ENCODE measurements at regions not wholly inside any gene's neighbourhood (a gene's known extent, or its start where the extent isn't known, plus 50 kb on each side); places are given as distances from the start of the nearest gene placed in this dataset.

DNA sequence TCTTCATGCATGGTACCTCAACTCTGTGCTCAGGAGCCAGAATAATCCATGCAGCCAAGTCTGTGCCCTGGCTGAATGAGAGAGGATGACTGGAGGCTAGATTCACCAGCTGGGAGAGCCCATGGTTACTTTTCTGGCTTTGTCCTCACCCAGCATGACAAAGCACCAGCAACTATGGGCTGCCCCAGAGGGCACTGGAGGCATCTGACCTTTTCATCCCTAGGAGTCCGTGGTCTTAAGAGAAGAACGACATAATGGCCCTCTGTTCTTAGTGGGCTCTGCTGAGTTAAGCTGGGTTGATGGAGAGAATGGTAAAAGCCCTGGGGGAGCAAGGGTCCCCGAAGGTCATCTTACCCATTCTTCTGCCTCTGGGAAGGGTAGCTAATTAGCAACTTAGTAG, 54.6 kb upstream of the TNP1 start:
- DNase-seq (ENCODE audit: low read depth), result no peak

DNA sequence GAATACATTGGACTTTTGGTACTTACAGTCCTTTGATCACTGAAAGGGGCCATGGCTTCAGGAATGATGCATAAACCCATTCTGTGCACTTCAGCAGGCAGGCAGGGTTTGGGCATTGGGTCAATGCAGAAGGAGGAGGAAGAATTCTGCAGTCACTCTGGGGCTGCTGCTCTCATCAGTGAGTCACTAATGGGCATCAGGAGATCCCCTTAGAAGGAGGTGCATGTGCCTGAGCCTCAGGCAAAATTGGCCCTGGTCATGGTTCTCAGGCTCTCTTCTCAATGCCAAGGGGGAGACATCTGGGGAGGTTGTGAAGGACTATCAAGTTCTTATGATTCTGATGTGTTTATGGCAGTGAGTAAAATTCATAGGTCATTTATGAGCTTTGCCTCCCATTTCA, 52.0 kb upstream of the TNP1 start:
- no peak for DNase-seq (ENCODE audit: low read depth)

DNA sequence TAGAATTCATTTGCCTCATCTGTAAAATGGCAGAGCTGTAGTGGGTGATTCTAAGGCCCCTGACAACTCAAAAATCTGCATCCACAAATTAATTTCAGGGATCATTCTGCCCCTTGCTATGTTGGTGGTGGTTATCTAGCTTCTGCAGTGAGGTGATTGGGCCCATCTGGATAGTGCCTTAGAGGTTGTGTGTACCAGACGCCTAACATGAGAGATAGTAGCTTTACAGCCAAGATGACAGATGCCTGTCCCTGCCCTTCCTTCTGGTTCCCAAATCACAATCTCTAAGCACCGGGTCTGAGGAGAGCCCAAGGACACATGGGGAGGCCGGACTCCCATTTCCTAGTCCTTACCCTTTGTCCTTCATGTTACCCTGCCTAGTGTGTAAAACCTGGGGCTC, 51.1 kb upstream of the TNP1 start:
- DNase-seq (ENCODE audit: low read depth), result no peak

DNA sequence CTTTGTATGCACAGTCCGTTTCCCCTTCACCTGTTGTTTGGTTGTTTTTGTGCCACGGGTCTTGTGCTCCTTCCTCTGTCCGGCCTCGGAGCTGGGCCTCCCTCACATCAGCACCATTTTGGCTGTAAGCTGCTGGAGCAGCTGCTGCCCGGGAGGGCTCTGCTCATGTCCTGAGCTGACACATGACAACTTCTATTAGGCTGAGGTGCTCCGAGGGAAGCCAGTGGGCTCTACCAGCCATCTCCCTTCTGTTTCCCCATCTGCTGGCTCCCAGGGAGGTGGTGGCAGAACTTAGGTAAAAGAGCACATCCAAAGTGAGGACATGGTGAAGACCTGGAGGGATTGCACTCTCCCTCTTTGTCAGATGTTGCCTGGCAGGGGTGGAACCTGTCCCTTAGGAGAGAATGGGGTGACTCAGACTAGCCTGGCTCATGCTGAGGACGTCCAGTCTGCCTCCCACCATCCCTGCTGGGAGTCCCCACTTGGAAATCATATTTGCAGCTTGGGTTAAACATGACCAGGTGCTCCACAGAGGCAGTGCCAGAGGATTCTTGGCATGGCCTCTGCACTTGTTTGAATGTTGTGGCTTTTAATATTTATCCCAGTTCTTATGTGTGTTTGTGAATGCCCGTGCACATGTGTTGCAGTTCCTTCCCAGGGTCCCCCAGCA, 49.8 kb upstream of the TNP1 start:
- no peak for DNase-seq (ENCODE audit: low read depth)
